Mesenchymal stem cell (in vitro differentiated cells and primary cell): ENCODE measurements at regions not wholly inside any gene's neighbourhood (a gene's known extent, or its start where the extent isn't known, plus 50 kb on each side); places are given as distances from the start of the nearest gene placed in this dataset.
A peak's percentile ranks its signal among the peaks of the same experiment; 100 is the strongest.

Source experiments
- DNase-seq: peaks from one replicate; pipeline ENCODE4 v3.0.0-alpha.2; 2013
- H2AFZ ChIP-seq: one replicate; pipeline ENCODE4 v1.6.1; 2013; ENCODE audit warnings: low read depth, mild to moderate bottlenecking, control low read depth, inconsistent platforms, low read length, moderate library complexity
- H2AK5ac ChIP-seq: 2 replicates; pipeline ENCODE4 v1.6.1; 2013; ENCODE audit warnings: low read length, moderate library complexity, mild to moderate bottlenecking, inconsistent platforms; ENCODE audit not compliant: severe bottlenecking
- H2BK120ac ChIP-seq: one replicate; pipeline ENCODE4 v1.6.1; 2013; ENCODE audit warnings: low read depth, mild to moderate bottlenecking, inconsistent platforms, low read length, moderate library complexity
- H2BK12ac ChIP-seq, 2 experiments: one replicate each; pipeline ENCODE4 v1.6.1; 2013; ENCODE audit warnings: inconsistent platforms in 2 of 2, low read length in 2 of 2, mild to moderate bottlenecking in 2 of 2, moderate library complexity in 2 of 2, control low read depth in 1 of 2
- H2BK15ac ChIP-seq: one replicate; pipeline ENCODE4 v1.6.1; 2013; ENCODE audit warnings: mild to moderate bottlenecking, low read depth, inconsistent platforms; ENCODE audit not compliant: poor library complexity, severe bottlenecking
- H2BK5ac ChIP-seq: 2 replicates; pipeline ENCODE4 v1.6.1; 2013; ENCODE audit warnings: low read depth, mild to moderate bottlenecking, low read length, control low read depth, inconsistent platforms; ENCODE audit not compliant: poor library complexity, severe bottlenecking
- H3K14ac ChIP-seq, 2 experiments: one replicate each; pipeline ENCODE4 v1.6.1; 2013; ENCODE audit warnings: inconsistent platforms in 2 of 2, low read length in 2 of 2, control low read depth in 1 of 2, mild to moderate bottlenecking in 1 of 2, moderate library complexity in 1 of 2
- H3K18ac ChIP-seq, 2 experiments: one replicate each; pipeline ENCODE4 v1.6.1; 2013; ENCODE audit warnings: inconsistent platforms in 2 of 2, low read length in 2 of 2, control low read depth in 1 of 2, low read depth in 1 of 2, mild to moderate bottlenecking in 1 of 2
- H3K23ac ChIP-seq, 2 experiments: one replicate each; pipeline ENCODE4 v1.6.1; 2013; ENCODE audit warnings: inconsistent platforms in 2 of 2, low read length in 2 of 2, mild to moderate bottlenecking in 2 of 2, moderate library complexity in 2 of 2, control low read depth in 1 of 2
- H3K27ac ChIP-seq: 2 replicates; pipeline ENCODE4 v1.5.1; 2013; ENCODE audit warnings: mild to moderate bottlenecking, moderate library complexity, low read length, control low read depth, inconsistent platforms; ENCODE audit not compliant: poor library complexity, severe bottlenecking
- H3K27me3 ChIP-seq, 2 experiments: 2 replicates each; pipeline versions ENCODE4 v1.6.1 to v1.7.0; 2013; ENCODE audit warnings: low read length in 2 of 2, mild to moderate bottlenecking in 2 of 2, moderate library complexity in 2 of 2, control low read depth in 1 of 2, inconsistent platforms in 1 of 2; ENCODE audit not compliant: control insufficient read depth in 1 of 2, insufficient read depth in 1 of 2
- H3K36me3 ChIP-seq, 2 experiments: 2 replicates each; pipeline versions ENCODE4 v1.6.1 to v1.7.0; 2013; ENCODE audit warnings: low read length in 2 of 2, control low read depth in 1 of 2, inconsistent platforms in 1 of 2, low read depth in 1 of 2, mild to moderate bottlenecking in 1 of 2; ENCODE audit not compliant: insufficient read depth in 2 of 2, control insufficient read depth in 1 of 2
- H3K4ac ChIP-seq, 2 experiments: one replicate each; pipeline ENCODE4 v1.6.1; 2013; ENCODE audit warnings: inconsistent platforms in 2 of 2, low read length in 2 of 2, mild to moderate bottlenecking in 2 of 2, moderate library complexity in 2 of 2, control low read depth in 1 of 2, low read depth in 1 of 2
- H3K4me1 ChIP-seq: 2 replicates; pipeline ENCODE4 v1.6.1; 2013; ENCODE audit warnings: low read depth, low read length, control low read depth; ENCODE audit not compliant: control insufficient read depth, insufficient read depth
- H3K4me2 ChIP-seq: 2 replicates; pipeline ENCODE4 v1.6.1; 2013; ENCODE audit warnings: low read length, mild to moderate bottlenecking, inconsistent platforms; ENCODE audit not compliant: poor library complexity, severe bottlenecking
- H3K4me3 ChIP-seq, 2 experiments: 2 replicates each; pipeline versions ENCODE4 v1.5.1 to v1.7.0; 2013; ENCODE audit warnings: low read length in 2 of 2, mild to moderate bottlenecking in 2 of 2, control low read depth in 1 of 2, low read depth in 1 of 2; ENCODE audit not compliant: insufficient read depth in 1 of 2
- H3K79me1 ChIP-seq: replicated peaks from 2 replicates; pipeline ENCODE4 v1.6.1; 2013; ENCODE audit warnings: mild to moderate bottlenecking, control low read depth, low read length, inconsistent platforms; ENCODE audit not compliant: poor library complexity, severe bottlenecking
- H3K9ac ChIP-seq: 2 replicates; pipeline ENCODE4 v1.7.0; 2013; ENCODE audit warnings: mild to moderate bottlenecking, low read length, moderate library complexity
- H3K9me3 ChIP-seq: 2 replicates; pipeline ENCODE4 v1.7.0; 2013; ENCODE audit warnings: mild to moderate bottlenecking, low read length; ENCODE audit not compliant: control insufficient read depth
- H4K8ac ChIP-seq: one replicate; pipeline ENCODE4 v1.6.1; 2013; ENCODE audit warnings: inconsistent platforms, mild to moderate bottlenecking, low read length, moderate library complexity
- H4K91ac ChIP-seq: one replicate; pipeline ENCODE4 v1.6.1; 2013; ENCODE audit warnings: mild to moderate bottlenecking, low read length, inconsistent platforms
- WGBS: methylation state at CpG from one replicate; pipeline ENCODE4 v1.1.7; 2013; ENCODE audit warnings: mixed read lengths; 5-methylcytosine and 5-hydroxymethylcytosine counted together

- H3K27me3 ChIP-seq: no peaks in the 10 kb centered on the region
- no peak overlapping the region for H2AK5ac ChIP-seq
- H3K4me3 ChIP-seq: peak overlapping the region in 1 of 2 experiments; percentile 36
- H2BK15ac ChIP-seq: no peak overlapping the region
- H4K8ac ChIP-seq: no peak overlapping the region
- H3K27ac ChIP-seq: no peak overlapping the region
- no peak overlapping the region for H3K4ac ChIP-seq
- H3K9ac ChIP-seq: peak overlapping the region; percentile 60
- H3K14ac ChIP-seq: no peak overlapping the region
- H3K9me3 ChIP-seq: no peaks in the 10 kb centered on the region
- H3K4me2 ChIP-seq: no peak overlapping the region
- no peak overlapping the region for H3K23ac ChIP-seq
- H3K18ac ChIP-seq: no peak overlapping the region
- no peaks in the 10 kb centered on the region for H3K36me3 ChIP-seq
- no peak overlapping the region for H2BK12ac ChIP-seq
- DNase-seq: peak; percentile 62
- WGBS: 60% methylated on average over 1 of the region's 3 CpGs
- no peak overlapping the region for H2BK5ac ChIP-seq
- no peak overlapping the region for H2AFZ ChIP-seq
- no peaks in the 10 kb centered on the region for H3K4me1 ChIP-seq
- no peak overlapping the region for H4K91ac ChIP-seq
- H2BK120ac ChIP-seq: no peak overlapping the region
- H3K79me1 ChIP-seq: no peaks in the 10 kb centered on the region
These were observed 219.0 kb upstream of the EDIL3 start for GRCh38 chr5:84603568-84604185.

GRCh38 chr5:84602371-84602771 lies 217.7 kb upstream of the EDIL3 start:
- Histone ChIP-seq H3K4me1 (no peaks in the 10 kb centered on the region), H3K4ac (no peak overlapping the region), H2AK5ac (no peak overlapping the region), H3K9ac (no peak overlapping the region), H3K27me3 (no peaks in the 10 kb centered on the region), H3K79me1 (no peaks in the 10 kb centered on the region), H2BK5ac (no peak overlapping the region), H2BK120ac (no peak overlapping the region), H3K27ac (no peak overlapping the region), H2BK15ac (no peak overlapping the region), H3K14ac (no peak overlapping the region), H3K36me3 (no peaks in the 10 kb centered on the region), H3K18ac (no peak overlapping the region), H3K9me3 (no peaks in the 10 kb centered on the region), H4K91ac (no peak overlapping the region), H2BK12ac (no peak overlapping the region), H2AFZ (no peak overlapping the region), H3K23ac (no peak overlapping the region), H4K8ac (no peak overlapping the region), H3K4me3 (no peak overlapping the region), H3K4me2 (no peak overlapping the region)
- DNase-seq: no peak
- WGBS: no CpG with 5 or more reads among the region's 1 CpG

- no peak overlapping the region for H4K8ac ChIP-seq
- H3K14ac ChIP-seq: no peak overlapping the region
- H3K18ac ChIP-seq: no peak overlapping the region
- H2BK120ac ChIP-seq: no peak overlapping the region
- H3K27me3 ChIP-seq: no peaks in the 10 kb centered on the region
- no peak overlapping the region for H2AFZ ChIP-seq
- H3K36me3 ChIP-seq: no peaks in the 10 kb centered on the region
- H3K4me2 ChIP-seq: no peak overlapping the region
- no peaks in the 10 kb centered on the region for H3K4me1 ChIP-seq
- no peaks in the 10 kb centered on the region for H3K9me3 ChIP-seq
- no peak overlapping the region for H3K9ac ChIP-seq
- no peak overlapping the region for H3K27ac ChIP-seq
- H3K23ac ChIP-seq: peak overlapping the region in 1 of 2 experiments; percentile 50
- no peak overlapping the region for H3K4me3 ChIP-seq
- H2BK15ac ChIP-seq: no peak overlapping the region
- WGBS: 81% methylated on average over 3 of the region's 3 CpGs
- H2BK5ac ChIP-seq: no peak overlapping the region
- H3K79me1 ChIP-seq: no peaks in the 10 kb centered on the region
- H4K91ac ChIP-seq: no peak overlapping the region
- no peak overlapping the region for H3K4ac ChIP-seq
- no peak for DNase-seq
- H2BK12ac ChIP-seq: no peak overlapping the region
- no peak overlapping the region for H2AK5ac ChIP-seq
These were observed 215.3 kb upstream of the EDIL3 start for GRCh38 chr5:84599964-84600363.

- Histone ChIP-seq H3K4ac (no peak overlapping the region), H3K14ac (no peak overlapping the region), H2BK120ac (no peak overlapping the region), H3K4me1 (no peaks in the 10 kb centered on the region), H2BK5ac (no peak overlapping the region), H2BK15ac (no peak overlapping the region), H2AK5ac (no peak overlapping the region), H3K9ac (no peak overlapping the region), H3K79me1 (no peaks in the 10 kb centered on the region), H3K9me3 (no peaks in the 10 kb centered on the region), H3K27me3 (no peaks in the 10 kb centered on the region), H4K8ac (no peak overlapping the region), H3K18ac (no peak overlapping the region), H3K4me2 (no peak overlapping the region), H3K4me3 (no peak overlapping the region), H2AFZ (no peak overlapping the region), H4K91ac (no peak overlapping the region), H3K27ac (no peak overlapping the region), H3K23ac (no peak overlapping the region), H2BK12ac (no peak overlapping the region), H3K36me3 (no peaks in the 10 kb centered on the region)
- DNase-seq: no peak
- WGBS: 78% methylated on average over 2 of the region's 2 CpGs
These were observed 213.2 kb upstream of the EDIL3 start for GRCh38 chr5:84597904-84598303.
